ENCODE measurements at regions not wholly inside any gene's neighbourhood (a gene's known extent, or its start where the extent isn't known, plus 50 kb on each side); places are given as distances from the start of the nearest gene placed in this dataset.

GRCh38 chr7:12814107-12814506, 126.7 kb downstream of the ARL4A start:
- DNase-seq (ENCODE audit: low read depth, low spot score) = no peak
- peaks cover 4% of the 10 kb centered on the region for H3K36me3 Mint-ChIP-seq (ENCODE audit: low read depth)
- peaks cover 7% of the 10 kb centered on the region for H3K9me3 Mint-ChIP-seq
- no peak overlapping the region for H3K27ac Mint-ChIP-seq (ENCODE audit: unreplicated experiment)
- peaks cover 9% of the 10 kb centered on the region for H3K4me1 Mint-ChIP-seq
- H3K27me3 Mint-ChIP-seq (ENCODE audit: low read depth) = no peaks in the 10 kb centered on the region
- no peak overlapping the region for H3K4me3 Mint-ChIP-seq
- no peak for TF ChIP-seq CTCF (conservative IDR thresholded peaks at IDR 0.05)

- DNase-seq (ENCODE audit: low read depth, low spot score) = no peak
- no peaks in the 10 kb centered on the region for H3K27me3 Mint-ChIP-seq (ENCODE audit: low read depth)
- no peak for TF ChIP-seq CTCF (conservative IDR thresholded peaks at IDR 0.05)
- H3K4me1 Mint-ChIP-seq = peaks cover 6% of the 10 kb centered on the region
- peaks cover 7% of the 10 kb centered on the region for H3K9me3 Mint-ChIP-seq
- no peak overlapping the region for H3K27ac Mint-ChIP-seq (ENCODE audit: unreplicated experiment)
- H3K36me3 Mint-ChIP-seq (ENCODE audit: low read depth) = peaks cover 4% of the 10 kb centered on the region
- H3K4me3 Mint-ChIP-seq = no peak overlapping the region
Observed at GRCh38 chr7:12814828-12815227, 127.4 kb downstream of the ARL4A start.

- no peak for TF ChIP-seq CTCF (conservative IDR thresholded peaks at IDR 0.05)
- no peak overlapping the region for H3K27ac Mint-ChIP-seq (ENCODE audit: unreplicated experiment)
Observed at GRCh38 chr7:12815426-12815825, 128.0 kb downstream of the ARL4A start.

DNA sequence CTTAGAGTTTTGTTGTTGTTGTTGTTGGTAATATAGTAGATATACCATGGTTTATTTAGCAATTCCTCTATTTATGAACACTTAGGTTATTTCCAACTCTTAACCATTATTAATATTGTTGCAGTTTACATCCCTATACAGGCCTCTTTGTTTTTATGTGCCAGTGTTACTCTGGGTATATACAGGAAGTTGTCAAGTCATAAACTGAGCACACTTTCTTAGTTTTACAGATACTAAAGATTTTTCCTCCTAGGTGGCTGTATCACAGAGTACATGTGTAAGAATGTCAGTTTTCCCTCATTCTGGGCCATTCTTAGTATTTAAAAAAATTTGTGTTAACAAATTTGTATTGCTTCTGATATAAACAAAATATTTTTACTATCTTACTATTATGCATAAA, 128.4 kb downstream of the ARL4A start:
- H3K36me3 Mint-ChIP-seq (ENCODE audit: low read depth) = peaks cover 4% of the 10 kb centered on the region
- H3K27me3 Mint-ChIP-seq (ENCODE audit: low read depth) = no peaks in the 10 kb centered on the region
- H3K4me1 Mint-ChIP-seq = peaks cover 13% of the 10 kb centered on the region
- no peak for DNase-seq (ENCODE audit: low read depth, low spot score)
- H3K4me3 Mint-ChIP-seq = no peak overlapping the region
- peaks cover 7% of the 10 kb centered on the region for H3K9me3 Mint-ChIP-seq
- no peak overlapping the region for H3K27ac Mint-ChIP-seq (ENCODE audit: unreplicated experiment)
- TF ChIP-seq CTCF (conservative IDR thresholded peaks at IDR 0.05) = no peak

More at GRCh38 chr7:12815426-12815825, 128.0 kb downstream of the ARL4A start:
- peaks cover 7% of the 10 kb centered on the region for H3K9me3 Mint-ChIP-seq
- H3K4me1 Mint-ChIP-seq = peaks cover 10% of the 10 kb centered on the region
- DNase-seq (ENCODE audit: low read depth, low spot score) = no peak
- H3K36me3 Mint-ChIP-seq (ENCODE audit: low read depth) = peaks cover 4% of the 10 kb centered on the region
- H3K4me3 Mint-ChIP-seq = no peak overlapping the region
- no peaks in the 10 kb centered on the region for H3K27me3 Mint-ChIP-seq (ENCODE audit: low read depth)

DNA sequence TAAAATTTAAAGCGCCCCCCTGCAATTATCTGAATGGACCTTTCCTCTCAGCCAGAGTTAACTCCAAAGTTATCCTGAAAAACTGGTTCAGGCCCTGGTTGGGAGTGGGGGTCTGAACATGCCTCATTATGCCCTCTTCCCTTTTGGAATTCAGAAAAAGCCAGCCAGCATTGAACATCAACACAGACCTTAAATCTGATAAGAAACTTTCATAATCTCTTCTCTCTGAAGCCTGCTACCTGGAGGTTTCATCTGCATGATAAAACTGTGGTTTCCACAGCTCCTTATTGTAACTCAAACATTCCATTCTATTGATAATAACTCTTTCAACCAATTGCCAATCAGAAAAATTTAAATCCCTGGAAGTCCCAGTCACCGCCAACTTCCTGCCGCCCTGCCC, 133.3 kb downstream of the ARL4A start:
- Mint-ChIP-seq H3K36me3 (ENCODE audit: low read depth) (peaks cover 10% of the 10 kb centered on the region), H3K27ac (ENCODE audit: unreplicated experiment) (no peak overlapping the region), H3K4me3 (no peak overlapping the region), H3K9me3 (peaks cover 8% of the 10 kb centered on the region), H3K27me3 (ENCODE audit: low read depth) (no peaks in the 10 kb centered on the region), H3K4me1 (peaks cover 22% of the 10 kb centered on the region)
- TF ChIP-seq CTCF (conservative IDR thresholded peaks at IDR 0.05) = no peak
- no peak for DNase-seq (ENCODE audit: low read depth, low spot score)

GRCh38 chr7:12821746-12822145, 134.3 kb downstream of the ARL4A start:
- peaks cover 22% of the 10 kb centered on the region for H3K4me1 Mint-ChIP-seq
- peaks cover 10% of the 10 kb centered on the region for H3K36me3 Mint-ChIP-seq (ENCODE audit: low read depth)
- peaks cover 8% of the 10 kb centered on the region for H3K9me3 Mint-ChIP-seq
- no peak for TF ChIP-seq CTCF (conservative IDR thresholded peaks at IDR 0.05)
- H3K27me3 Mint-ChIP-seq (ENCODE audit: low read depth) = no peaks in the 10 kb centered on the region
- H3K4me3 Mint-ChIP-seq = no peak overlapping the region
- no peak overlapping the region for H3K27ac Mint-ChIP-seq (ENCODE audit: unreplicated experiment)
- DNase-seq (ENCODE audit: low read depth, low spot score) = no peak
